Gastrocnemius medialis (tissue), 4 donors: ENCODE measurements at regions not wholly inside any gene's neighbourhood (a gene's known extent, or its start where the extent isn't known, plus 50 kb on each side); places are given as distances from the start of the nearest gene placed in this dataset.

ENCODE experiments used
- POLR2A ChIP-seq, 2 donors: fragments of 450-650 bp; IDR thresholded peaks; one replicate each; pipeline ENCODE4 v1.6.1; 2017; ENCODE audit warnings: antibody characterized with exemption in 2 of 2, mild to moderate bottlenecking in 2 of 2, moderate library complexity in 2 of 2
- TF ChIP-seq, protein P1 (sequence below), 5 experiments: fragments of 450-650 bp in 3 of 5; fragments of 200-600 bp in 2 of 5; sonication (generic) in 2 of 5; IDR thresholded peaks in 4 of 5; conservative IDR thresholded peaks in 1 of 5; 1 replicate in 4 of 5; 2 replicates in 1 of 5; pipeline ENCODE4 v1.5.1; 2016 to 2019; ENCODE audit warnings: antibody characterized with exemption in 5 of 5, mild to moderate bottlenecking in 3 of 5, moderate library complexity in 3 of 5

DNA sequence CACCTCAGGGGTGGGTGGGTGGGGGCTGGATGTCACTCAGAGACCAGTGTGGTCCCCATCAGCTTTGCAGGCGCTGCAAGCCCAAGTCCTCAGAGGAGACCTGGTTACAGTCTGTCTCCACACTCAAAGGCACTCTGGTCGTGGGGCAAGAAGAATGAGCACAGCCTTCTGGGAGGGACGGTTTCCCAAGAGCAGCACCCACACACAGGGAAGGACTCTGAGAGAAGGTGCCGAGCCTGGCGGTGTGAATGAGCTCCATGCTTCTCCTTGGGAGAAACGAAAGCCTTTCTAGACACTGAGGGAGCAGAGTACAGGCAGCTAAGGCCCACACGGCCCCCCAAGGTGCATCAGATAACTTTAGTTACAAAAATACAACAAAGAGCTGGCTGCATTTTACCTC, 473.6 kb downstream of the FOXO1 start:
- TF ChIP-seq, protein P1, sequence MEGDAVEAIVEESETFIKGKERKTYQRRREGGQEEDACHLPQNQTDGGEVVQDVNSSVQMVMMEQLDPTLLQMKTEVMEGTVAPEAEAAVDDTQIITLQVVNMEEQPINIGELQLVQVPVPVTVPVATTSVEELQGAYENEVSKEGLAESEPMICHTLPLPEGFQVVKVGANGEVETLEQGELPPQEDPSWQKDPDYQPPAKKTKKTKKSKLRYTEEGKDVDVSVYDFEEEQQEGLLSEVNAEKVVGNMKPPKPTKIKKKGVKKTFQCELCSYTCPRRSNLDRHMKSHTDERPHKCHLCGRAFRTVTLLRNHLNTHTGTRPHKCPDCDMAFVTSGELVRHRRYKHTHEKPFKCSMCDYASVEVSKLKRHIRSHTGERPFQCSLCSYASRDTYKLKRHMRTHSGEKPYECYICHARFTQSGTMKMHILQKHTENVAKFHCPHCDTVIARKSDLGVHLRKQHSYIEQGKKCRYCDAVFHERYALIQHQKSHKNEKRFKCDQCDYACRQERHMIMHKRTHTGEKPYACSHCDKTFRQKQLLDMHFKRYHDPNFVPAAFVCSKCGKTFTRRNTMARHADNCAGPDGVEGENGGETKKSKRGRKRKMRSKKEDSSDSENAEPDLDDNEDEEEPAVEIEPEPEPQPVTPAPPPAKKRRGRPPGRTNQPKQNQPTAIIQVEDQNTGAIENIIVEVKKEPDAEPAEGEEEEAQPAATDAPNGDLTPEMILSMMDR (IDR thresholded peaks at IDR 0.05 in 4 of 5, conservative IDR thresholded peaks at IDR 0.05 in 1 of 5) = no peak
- no peak for TF ChIP-seq POLR2A (IDR thresholded peaks at IDR 0.05)
